ENCODE measurements at regions not wholly inside any gene's neighbourhood (a gene's known extent, or its start where the extent isn't known, plus 50 kb on each side); places are given as distances from the start of the nearest gene placed in this dataset.

- Histone ChIP-seq H3K4me1 (no peaks in the 10 kb centered on the region), H3K27me3 (no peaks in the 10 kb centered on the region), H3K36me3 (no peaks in the 10 kb centered on the region), H3K4me3 (no peak overlapping the region), H3K9me3 (no peaks in the 10 kb centered on the region), H3K27ac (no peak overlapping the region)
- TF ChIP-seq POLR2A (IDR thresholded peaks at IDR 0.05) (no peak), EP300 (IDR thresholded peaks at IDR 0.05; ENCODE audit: low read depth) (no peak), CTCF (IDR thresholded peaks at IDR 0.05) (no peak), POLR2AphosphoS5 (IDR thresholded peaks at IDR 0.05) (no peak)
- no peak for DNase-seq
- intact Hi-C loops (cut with DNase I; ENCODE audit: low total_unique reads), result no loop called here
- in situ Hi-C loops (cut with MboI; ENCODE audit: low pct_ligation_motif_present in 1 of 4, low pct_unique_long_range_greater_than_20kb in 1 of 4, low sequenced_read_pairs in 3 of 4), result no loop called here
Observed at GRCh38 chr19:20325151-20325550, 158.1 kb downstream of the ZNF486 start.

- H3K36me3 ChIP-seq, result no peaks in the 10 kb centered on the region
- TF ChIP-seq POLR2A (IDR thresholded peaks at IDR 0.05) (no peak), EP300 (IDR thresholded peaks at IDR 0.05; ENCODE audit: low read depth) (no peak), POLR2AphosphoS5 (IDR thresholded peaks at IDR 0.05) (no peak), CTCF (IDR thresholded peaks at IDR 0.05) (no peak)
- no peaks in the 10 kb centered on the region for H3K27me3 ChIP-seq
- 59 to 77% methylated on average over 3 of the region's 3 CpGs for WGBS, 2 donors (ENCODE audit: low coverage in 1 of 2)
- no peak overlapping the region for H3K4me3 ChIP-seq
- H3K4me1 ChIP-seq, result no peaks in the 10 kb centered on the region
- H3K9me3 ChIP-seq, result no peaks in the 10 kb centered on the region
- no peak for DNase-seq
- intact Hi-C loops (cut with DNase I; ENCODE audit: low total_unique reads) (no loop called here), in situ Hi-C loops (cut with MboI; ENCODE audit: low pct_ligation_motif_present in 1 of 4, low pct_unique_long_range_greater_than_20kb in 1 of 4, low sequenced_read_pairs in 3 of 4) (no loop called here)
- H3K27ac ChIP-seq, result no peak overlapping the region
Observed at GRCh38 chr19:20321139-20321763, 154.2 kb downstream of the ZNF486 start.

GRCh38 chr19:20320191-20320590 lies 153.2 kb downstream of the ZNF486 start:
- no peaks in the 10 kb centered on the region for H3K4me1 ChIP-seq
- no peak overlapping the region for H3K27ac ChIP-seq
- no peaks in the 10 kb centered on the region for H3K27me3 ChIP-seq
- in situ Hi-C loops (cut with MboI; ENCODE audit: low pct_ligation_motif_present in 1 of 4, low pct_unique_long_range_greater_than_20kb in 1 of 4, low sequenced_read_pairs in 3 of 4) (no loop called here), intact Hi-C loops (cut with DNase I; ENCODE audit: low total_unique reads) (no loop called here)
- H3K36me3 ChIP-seq, result no peaks in the 10 kb centered on the region
- TF ChIP-seq POLR2A (IDR thresholded peaks at IDR 0.05) (no peak), POLR2AphosphoS5 (IDR thresholded peaks at IDR 0.05) (no peak), EP300 (IDR thresholded peaks at IDR 0.05; ENCODE audit: low read depth) (no peak), CTCF (IDR thresholded peaks at IDR 0.05) (no peak)
- no peaks in the 10 kb centered on the region for H3K9me3 ChIP-seq
- WGBS, 2 donors (ENCODE audit: low coverage in 1 of 2), result 65 to 67% methylated on average over 1 of the region's 1 CpG
- H3K4me3 ChIP-seq, result no peak overlapping the region
- DNase-seq, result no peak

- H3K4me3 ChIP-seq, result no peak overlapping the region
- intact Hi-C loops (cut with DNase I; ENCODE audit: low total_unique reads) (no loop called here), in situ Hi-C loops (cut with MboI; ENCODE audit: low pct_ligation_motif_present in 1 of 4, low pct_unique_long_range_greater_than_20kb in 1 of 4, low sequenced_read_pairs in 3 of 4) (no loop called here)
- no peaks in the 10 kb centered on the region for H3K4me1 ChIP-seq
- WGBS, 2 donors (ENCODE audit: low coverage in 1 of 2), result 17 to 75% methylated on average over 1 to 3 of the region's 3 CpGs
- H3K9me3 ChIP-seq, result no peaks in the 10 kb centered on the region
- H3K27ac ChIP-seq, result no peak overlapping the region
- DNase-seq, result no peak
- no peaks in the 10 kb centered on the region for H3K36me3 ChIP-seq
- H3K27me3 ChIP-seq, result no peaks in the 10 kb centered on the region
- TF ChIP-seq POLR2A (IDR thresholded peaks at IDR 0.05), result no peak
- no peak for TF ChIP-seq EP300 (IDR thresholded peaks at IDR 0.05; ENCODE audit: low read depth)
- TF ChIP-seq CTCF (IDR thresholded peaks at IDR 0.05), result no peak
- TF ChIP-seq POLR2AphosphoS5 (IDR thresholded peaks at IDR 0.05), result no peak
Observed at GRCh38 chr19:20318616-20319015, 151.6 kb downstream of the ZNF486 start.

All from transverse colon (tissue), 4 donors.